ENCODE measurements at regions not wholly inside any gene's neighbourhood (a gene's known extent, or its start where the extent isn't known, plus 50 kb on each side); places are given as distances from the start of the nearest gene placed in this dataset.
"Not testable (repeated sequence)": the region's sequence is repeated elsewhere in the genome, so short reads cannot be mapped to it uniquely, and the experiment has no call there.

- H3K4me3 ChIP-seq (ENCODE audit: low read depth, low read length), result no peak overlapping the region
- no peak for TF ChIP-seq CTCF (IDR thresholded peaks at IDR 0.05; ENCODE audit: low read depth, low read length, missing control alignments)
- in situ Hi-C loops (cut with HindIII; ENCODE audit: low sequenced_read_pairs), result no loop called here
- no peak for DNase-seq (ENCODE audit: low read depth)
These were observed 180.2 kb downstream of the SEMA6D start for GRCh38 chr15:47897525-47897924.

- in situ Hi-C loops (cut with HindIII; ENCODE audit: low sequenced_read_pairs), result no loop called here
- TF ChIP-seq CTCF (IDR thresholded peaks at IDR 0.05; ENCODE audit: low read depth, low read length, missing control alignments), result no peak
- no peak overlapping the region for H3K4me3 ChIP-seq (ENCODE audit: low read depth, low read length)
- no peak for DNase-seq (ENCODE audit: low read depth)
These were observed 183.4 kb downstream of the SEMA6D start for GRCh38 chr15:47900751-47901150.

GRCh38 chr15:47903368-47903767, 186.1 kb downstream of the SEMA6D start:
- in situ Hi-C loops (cut with HindIII; ENCODE audit: low sequenced_read_pairs), result no loop called here
- no peak for DNase-seq (ENCODE audit: low read depth)
- H3K4me3 ChIP-seq (ENCODE audit: low read depth, low read length), result no peak overlapping the region
- no peak for TF ChIP-seq CTCF (IDR thresholded peaks at IDR 0.05; ENCODE audit: low read depth, low read length, missing control alignments)

GRCh38 chr15:47908486-47908885, 191.2 kb downstream of the SEMA6D start:
- in situ Hi-C loops (cut with HindIII; ENCODE audit: low sequenced_read_pairs), result no loop called here
- DNase-seq (ENCODE audit: low read depth), result no peak
- TF ChIP-seq CTCF (IDR thresholded peaks at IDR 0.05; ENCODE audit: low read depth, low read length, missing control alignments), result no peak
- H3K4me3 ChIP-seq (ENCODE audit: low read depth, low read length), result no peak overlapping the region

- no peak overlapping the region for H3K4me3 ChIP-seq (ENCODE audit: low read depth, low read length)
- DNase-seq (ENCODE audit: low read depth), result no peak
- TF ChIP-seq CTCF (IDR thresholded peaks at IDR 0.05; ENCODE audit: low read depth, low read length, missing control alignments), result no peak
- in situ Hi-C loops (cut with HindIII; ENCODE audit: low sequenced_read_pairs), result no loop called here
These were observed 191.8 kb downstream of the SEMA6D start for GRCh38 chr15:47908950-47909670.

GRCh38 chr15:47912910-47913309, 195.6 kb downstream of the SEMA6D start:
- in situ Hi-C loops (cut with HindIII; ENCODE audit: low sequenced_read_pairs); H3K4me3 ChIP-seq (ENCODE audit: low read depth, low read length); DNase-seq (ENCODE audit: low read depth): not testable (repeated sequence)

- DNase-seq (ENCODE audit: low read depth), result no peak
- TF ChIP-seq CTCF (IDR thresholded peaks at IDR 0.05; ENCODE audit: low read depth, low read length, missing control alignments), result no peak
- in situ Hi-C loops (cut with HindIII; ENCODE audit: low sequenced_read_pairs), result no loop called here
These were observed 200.6 kb downstream of the SEMA6D start for GRCh38 chr15:47917881-47918280.

More at GRCh38 chr15:47917881-47918280, 200.6 kb downstream of the SEMA6D start:
- no peak overlapping the region for H3K4me3 ChIP-seq (ENCODE audit: low read depth, low read length)

Measured in astrocyte of the cerebellum (primary cell).